Right ventricle myocardium inferior (tissue), 1 donor: ENCODE measurements at regions not wholly inside any gene's neighbourhood (a gene's known extent, or its start where the extent isn't known, plus 50 kb on each side); places are given as distances from the start of the nearest gene placed in this dataset.

ENCODE experiments used
- ATAC-seq: fragments of 200-7000 bp; cut with Tn5 transposase; one replicate; pipeline ENCODE4 v1.9.1; 2020; ENCODE audit warnings: mild to moderate bottlenecking, moderate library complexity
- DNase-seq: peaks from one replicate; pipeline ENCODE4 v3.0.0; 2021; ENCODE audit errors: missing footprints
- intact Hi-C: fragments of 100-400 bp; cut with DNase I; formaldehyde crosslinking; loops from one replicate; pipeline ENCODE4 v1.11.0; 2022
- donor health status: DM: no; HTN: yes; CAD: no; lungs with severe emphysema.

DNA sequence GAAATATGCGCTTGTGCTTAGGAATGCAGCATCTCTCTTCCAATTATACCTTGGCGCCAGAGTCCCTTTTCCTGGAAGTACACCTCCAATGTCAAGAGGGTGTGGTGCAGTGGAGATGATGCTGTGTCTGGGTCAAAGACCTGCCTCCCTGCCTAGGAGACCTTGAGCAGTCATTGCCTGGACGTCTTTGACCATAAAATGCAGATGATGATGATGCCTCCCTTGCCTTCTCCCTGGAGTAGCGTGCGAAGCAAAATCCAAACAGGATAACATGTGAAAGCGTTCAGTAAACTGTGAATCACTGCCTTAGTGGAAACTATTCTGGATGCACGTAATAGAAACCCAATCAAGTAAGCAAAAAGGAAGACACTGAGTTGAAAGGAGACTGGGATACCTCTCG, 97.4 kb upstream of the ARMC2 start:
- ATAC-seq (no peak), DNase-seq (no peak)
- intact Hi-C loops = no loop called here

DNA sequence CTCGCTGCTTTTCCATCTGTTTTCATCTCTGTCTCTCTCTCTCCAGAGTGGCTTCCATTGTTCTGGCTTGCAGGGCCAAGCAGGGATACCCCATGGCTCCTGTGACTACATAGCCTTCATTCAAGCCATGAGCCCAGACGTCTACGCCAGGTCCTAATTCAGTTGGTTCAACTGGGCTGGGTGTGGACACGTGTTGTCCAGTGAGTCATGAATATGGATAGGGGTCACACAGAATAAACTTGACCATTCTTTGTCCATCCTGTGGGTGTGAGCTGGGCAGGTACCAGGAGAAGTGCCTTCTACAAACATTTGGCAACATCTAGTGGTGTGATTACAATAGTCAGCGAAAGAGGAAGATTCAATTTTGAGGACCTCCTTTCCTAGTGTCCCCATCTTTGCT, 96.9 kb upstream of the ARMC2 start:
- no peak for DNase-seq
- no peak for ATAC-seq
- intact Hi-C loops = no loop called here

DNA sequence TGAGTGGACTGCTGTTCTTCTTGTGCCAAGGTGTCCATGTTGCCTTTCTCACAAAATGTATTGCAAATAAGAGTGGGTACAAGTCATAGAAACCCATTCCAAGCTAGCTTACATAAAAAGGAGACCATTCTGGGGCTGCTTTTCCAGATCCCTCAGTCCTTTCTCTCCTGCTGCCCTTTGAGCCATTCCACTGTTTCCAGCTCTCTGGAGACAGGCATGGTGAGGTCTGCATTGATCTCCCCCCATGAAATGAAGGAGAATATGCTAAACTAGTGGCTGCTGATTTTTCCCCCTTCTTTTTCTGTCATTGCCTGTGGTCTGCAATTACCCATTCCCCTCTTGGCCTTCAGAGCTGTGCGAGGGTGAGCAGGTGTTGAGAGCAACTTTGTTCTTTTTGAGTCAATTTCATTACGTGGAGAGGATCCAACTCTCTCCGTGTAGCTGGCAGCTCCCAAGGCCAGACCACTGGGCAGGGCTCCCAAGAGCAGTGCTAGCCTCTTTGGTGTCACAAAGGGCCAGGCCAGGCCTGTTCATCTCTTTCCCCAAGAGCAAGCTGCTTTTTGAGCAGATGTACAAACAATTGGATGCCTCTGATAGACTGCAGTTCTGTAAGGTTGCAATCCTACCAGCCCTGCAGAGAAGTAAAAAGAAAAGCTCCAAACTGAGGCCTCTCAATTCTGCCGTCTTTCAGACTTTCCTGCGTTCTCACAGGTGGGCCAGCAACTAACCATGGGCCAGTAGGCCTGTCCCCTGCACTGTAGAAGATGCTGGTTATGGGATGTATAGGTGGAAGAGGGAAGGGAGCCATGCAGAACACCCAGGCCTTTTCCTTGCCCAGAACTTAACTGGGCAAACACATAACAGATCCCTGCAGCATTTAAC, 96.1 kb upstream of the ARMC2 start:
- ATAC-seq = no peak
- DNase-seq = no peak
- intact Hi-C loops = no loop called here

DNA sequence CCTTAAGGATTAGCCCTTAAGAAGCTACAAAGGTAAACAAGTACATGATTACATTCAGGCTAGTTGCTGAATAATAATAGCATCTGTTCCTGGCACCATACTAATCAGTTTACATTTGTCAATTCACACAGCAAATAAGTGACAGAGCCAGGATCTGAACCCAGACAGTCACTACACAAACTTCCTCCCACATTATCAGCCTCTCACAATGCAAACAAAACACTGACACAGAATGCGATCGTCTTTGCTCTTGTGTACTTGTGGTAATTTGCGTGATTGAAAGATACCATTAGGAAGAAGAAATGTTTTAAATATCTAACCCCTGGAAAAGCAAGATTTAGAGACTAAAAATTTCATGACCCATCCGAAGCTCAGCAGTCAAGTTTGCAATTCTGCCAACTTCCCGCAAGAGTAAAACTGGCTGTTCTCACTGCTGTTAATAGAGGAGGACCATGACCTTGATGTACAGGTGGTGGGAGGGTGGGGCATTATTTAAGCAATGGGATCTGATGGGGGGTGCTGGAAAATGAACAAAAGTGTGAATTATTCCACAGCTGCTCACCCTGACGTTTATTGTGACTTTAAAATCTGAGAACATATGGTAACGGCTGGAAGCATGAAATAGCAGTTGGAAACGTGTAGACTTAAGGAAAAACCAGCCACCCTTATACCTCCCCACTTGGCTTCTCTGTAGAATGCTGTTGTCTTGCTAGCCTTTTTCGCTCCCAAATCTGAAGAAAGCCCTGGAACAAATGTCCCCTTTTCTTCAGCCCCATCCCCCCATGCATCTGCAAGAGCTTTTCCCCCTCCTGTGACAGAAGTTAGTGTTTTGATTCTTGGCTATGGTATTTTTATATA, 95.3 kb upstream of the ARMC2 start:
- intact Hi-C loops = no loop called here
- ATAC-seq = no peak
- no peak for DNase-seq

DNA sequence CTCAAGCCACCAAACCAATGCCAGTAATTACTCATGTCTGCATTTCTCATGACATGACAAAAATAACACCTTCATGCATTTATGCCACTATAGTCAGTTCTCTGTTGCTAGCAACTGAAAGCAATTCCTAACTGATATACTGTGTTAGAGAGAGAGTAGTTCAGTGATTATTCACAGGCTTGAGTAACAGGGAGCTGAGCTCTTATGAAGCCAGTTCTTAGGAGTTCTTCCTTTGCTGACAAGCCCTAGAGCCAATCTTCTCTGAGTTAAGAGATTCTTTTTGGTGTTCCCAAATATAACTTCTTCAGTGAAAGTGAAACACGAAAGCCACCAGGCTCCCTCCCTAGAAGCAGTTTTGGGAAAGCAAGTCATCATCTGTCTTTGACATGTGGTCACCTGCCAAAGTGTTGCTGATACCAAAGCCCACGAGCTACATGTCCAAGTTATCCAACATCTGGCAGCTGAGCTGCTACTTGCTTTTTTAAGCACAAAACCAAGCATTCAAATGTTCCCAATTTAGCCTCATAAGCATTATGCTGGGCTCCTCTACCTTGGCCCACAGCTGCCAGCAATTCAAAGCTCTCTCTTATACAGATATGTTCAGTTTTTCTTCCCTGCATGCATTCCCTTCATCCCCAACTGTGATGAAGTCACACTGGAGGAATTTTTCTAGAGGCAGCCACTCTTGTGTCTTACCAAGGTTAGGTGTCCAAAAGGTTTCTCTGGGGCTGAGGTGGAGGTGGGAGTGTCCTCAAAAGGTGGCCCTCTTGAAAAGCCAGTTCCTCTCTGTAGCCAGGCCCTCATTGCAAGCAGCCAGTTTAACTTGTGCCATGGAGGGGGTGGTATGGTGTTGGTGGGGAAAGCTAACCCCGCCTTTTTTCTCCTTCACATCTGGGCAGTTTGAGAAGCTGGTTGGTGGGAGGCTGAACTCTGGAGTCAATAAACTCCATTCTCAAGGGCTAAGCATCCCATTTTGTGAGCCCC, 92.7 kb upstream of the ARMC2 start:
- intact Hi-C loops = no loop called here
- peak; percentile 55 for ATAC-seq
- no peak for DNase-seq

DNA sequence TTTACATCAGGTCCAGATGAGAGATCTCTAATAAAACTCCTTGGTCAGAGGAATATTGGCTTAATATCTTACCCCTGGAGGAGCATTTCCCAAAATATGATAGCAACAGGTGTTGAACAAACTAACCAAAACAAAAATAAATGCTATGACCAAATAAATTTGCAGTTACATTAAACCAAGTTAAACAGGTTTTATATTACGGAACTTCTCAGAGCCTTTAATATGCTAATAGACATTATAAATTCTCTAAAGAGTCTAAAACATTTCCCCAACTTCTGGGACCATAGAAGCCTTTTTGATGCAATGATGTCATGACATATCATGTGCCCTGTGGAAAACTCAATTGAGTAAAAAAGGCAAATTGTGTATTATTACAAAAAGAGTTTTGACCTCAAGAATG, 90.9 kb upstream of the ARMC2 start:
- no peak for DNase-seq
- intact Hi-C loops = no loop called here
- ATAC-seq = no peak

DNA sequence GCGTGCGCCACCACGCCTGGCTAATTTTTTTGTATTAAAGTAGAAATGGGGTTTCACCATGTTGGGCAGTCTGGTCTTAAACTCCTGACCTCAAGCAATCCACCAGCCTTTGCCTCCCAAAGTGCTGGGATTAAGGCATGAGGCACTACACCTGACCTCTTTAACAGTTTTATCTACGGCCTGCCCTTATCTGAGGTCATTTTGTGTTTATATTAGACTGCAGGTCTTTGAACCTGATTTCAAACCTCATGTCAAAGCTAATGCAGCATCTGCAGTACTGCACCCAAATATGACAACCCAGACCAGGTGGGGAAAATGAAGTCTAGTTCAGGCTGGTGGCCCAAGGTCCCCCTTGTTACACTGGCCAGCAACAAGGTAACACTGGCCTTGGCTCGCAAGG, 89.3 kb upstream of the ARMC2 start:
- intact Hi-C loops = no loop called here
- no peak for ATAC-seq
- no peak for DNase-seq

DNA sequence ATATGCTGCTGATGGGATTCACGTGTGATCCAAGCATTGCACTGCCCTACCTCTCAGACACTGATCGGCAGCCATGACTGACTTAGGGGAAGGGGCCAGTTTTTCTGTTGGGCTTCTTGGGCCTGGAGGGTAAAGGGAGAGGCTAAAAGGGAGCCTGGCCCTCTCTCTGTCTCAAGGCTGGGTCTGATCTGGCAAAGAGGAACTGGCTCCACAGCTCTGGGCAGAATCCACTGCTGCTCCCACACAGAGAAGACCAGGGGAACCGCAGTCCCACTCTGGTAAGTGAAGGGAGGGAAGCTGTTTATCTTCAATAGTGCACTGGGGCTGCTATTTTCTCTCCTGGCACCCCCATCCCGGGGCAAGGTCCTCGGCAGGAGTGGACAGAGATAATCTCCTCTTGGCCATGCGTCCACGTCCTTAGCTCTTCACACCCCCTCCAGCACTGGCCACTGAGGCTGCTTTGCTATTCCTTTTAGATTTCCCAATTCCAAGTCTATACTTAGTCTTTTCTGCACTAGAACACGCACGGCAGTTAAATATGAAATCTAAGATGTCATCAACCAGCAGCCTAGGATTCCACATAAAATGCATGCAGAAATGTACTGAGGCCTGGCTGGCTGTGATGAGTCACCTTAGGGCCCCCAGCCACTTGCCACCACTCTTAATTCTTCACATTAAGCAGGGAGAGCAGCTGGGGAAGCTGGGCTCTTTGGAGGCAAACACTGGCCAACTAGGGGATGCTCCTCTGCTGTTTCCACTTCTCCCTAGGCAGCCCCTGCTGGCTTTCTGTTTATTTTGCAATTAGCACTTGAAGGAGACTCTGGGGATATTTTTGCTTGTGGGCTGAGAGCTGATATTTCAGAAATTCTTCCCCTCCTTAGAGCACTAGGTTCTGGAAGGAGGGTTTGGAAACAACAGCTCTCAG, 87.8 kb upstream of the ARMC2 start:
- peak; percentile 34 for ATAC-seq
- intact Hi-C loops = no loop called here
- DNase-seq = no peak

DNA sequence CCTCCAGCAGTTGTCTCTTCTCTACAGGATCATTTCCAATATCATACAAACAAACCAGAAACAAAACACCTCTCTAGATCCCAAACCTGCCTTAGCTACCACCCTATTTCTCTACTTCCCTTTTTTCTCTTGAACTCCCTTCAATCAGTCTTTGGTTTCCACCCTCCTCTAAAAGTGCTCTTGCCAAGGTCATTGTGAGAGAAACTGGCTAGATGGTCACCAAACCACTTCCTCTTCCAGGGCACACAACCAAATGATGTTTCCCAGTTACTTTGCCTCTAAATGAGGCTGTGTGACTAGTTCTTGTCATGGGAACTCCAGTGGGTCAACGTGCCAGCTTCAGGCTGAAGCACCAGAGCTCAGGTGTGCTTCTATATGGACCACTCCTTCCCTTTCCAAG, 85.8 kb upstream of the ARMC2 start:
- no peak for DNase-seq
- ATAC-seq = no peak
- intact Hi-C loops = no loop called here

DNA sequence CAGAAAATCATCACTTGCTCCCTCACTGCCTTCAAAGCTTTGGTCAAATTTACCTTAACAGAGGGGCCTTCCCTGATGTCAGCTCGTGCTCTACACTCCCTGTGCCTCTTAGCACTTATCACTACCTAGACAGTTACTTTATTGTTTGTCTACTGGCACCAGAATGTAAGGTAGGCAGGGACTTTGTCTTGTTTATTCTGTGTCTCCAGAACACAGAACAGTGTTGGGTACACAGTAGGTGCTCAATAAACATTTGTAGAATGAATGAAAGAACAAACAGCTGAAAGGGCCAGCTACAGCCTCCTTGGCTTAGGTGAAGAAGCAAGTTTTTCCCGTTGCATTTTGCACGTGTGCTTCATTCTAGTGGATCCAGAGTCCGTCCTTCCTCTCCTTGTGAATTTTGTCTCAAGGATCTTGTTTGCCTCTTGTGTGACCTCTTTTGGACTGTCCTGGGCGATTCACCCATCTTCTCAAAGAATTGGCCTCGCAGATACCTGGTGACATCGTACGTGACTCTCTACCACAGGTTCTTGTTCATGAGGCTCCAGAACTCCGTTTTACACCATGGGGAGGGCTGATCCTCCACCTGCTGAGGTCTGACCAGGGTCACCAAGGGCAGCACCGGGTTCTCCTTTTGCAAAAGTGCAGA, 84.2 kb upstream of the ARMC2 start:
- ATAC-seq (no peak), DNase-seq (no peak)
- intact Hi-C loops = no loop called here

DNA sequence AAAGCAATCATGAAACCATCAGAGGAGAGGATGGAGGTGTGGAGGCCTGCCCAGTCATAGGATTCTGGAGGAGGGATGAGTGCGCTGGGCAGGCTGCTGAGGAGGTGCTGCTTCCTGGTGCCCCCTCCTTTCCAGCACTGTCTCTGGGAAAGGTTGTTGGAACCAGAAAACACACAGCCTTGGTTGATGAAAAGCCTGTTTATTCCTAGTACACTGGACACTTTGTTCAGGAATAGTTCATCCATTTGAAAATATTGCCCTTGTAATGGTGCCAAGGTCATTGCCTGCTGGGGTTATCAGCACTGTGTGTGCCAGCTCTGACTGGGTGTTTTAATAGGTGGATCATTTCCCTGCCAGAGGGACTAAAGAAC, 83.7 kb upstream of the ARMC2 start:
- peak; percentile 47 for ATAC-seq
- intact Hi-C loops = no loop called here
- DNase-seq = no peak

DNA sequence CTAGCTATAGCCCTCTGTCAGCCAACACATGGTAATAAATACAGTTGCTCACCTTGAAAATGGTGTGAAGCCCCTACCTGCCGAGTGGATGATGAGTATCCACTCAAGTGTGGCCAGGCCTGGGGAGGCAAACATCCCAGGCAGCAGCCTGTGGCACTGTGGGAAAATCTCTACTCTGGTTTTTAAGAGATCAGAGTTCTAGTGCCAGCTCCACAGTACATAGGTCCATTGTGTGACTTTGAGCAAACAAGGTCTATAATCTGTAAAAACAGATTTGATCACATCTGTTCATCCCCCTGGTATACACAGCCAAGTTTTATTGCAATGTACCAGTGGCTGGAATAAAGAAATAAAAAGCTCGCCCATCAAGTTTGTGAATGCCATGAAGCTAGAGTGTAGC, 82.7 kb upstream of the ARMC2 start:
- ATAC-seq = no peak
- intact Hi-C loops = no loop called here

DNA sequence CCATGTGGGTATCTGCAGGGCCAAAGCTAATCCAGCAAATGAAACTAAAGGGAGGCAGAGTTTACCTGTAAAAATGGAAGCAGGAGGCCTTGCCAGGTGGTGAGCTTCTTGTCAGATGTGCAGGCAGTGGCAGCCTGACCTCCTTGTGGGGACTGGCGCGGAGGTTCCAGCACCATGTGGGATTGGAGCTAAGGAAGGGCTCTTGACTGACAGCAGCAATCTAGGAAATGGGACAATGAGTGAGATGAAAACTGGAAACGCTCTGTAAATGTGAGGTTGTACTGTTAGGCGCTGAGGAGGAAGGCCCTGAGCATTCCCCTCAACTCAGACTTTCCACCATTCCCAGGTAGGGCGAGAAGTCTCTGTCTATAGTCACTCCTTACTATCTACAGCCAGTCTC, 81.8 kb upstream of the ARMC2 start:
- ATAC-seq = no peak
- intact Hi-C loops = no loop called here
- DNase-seq = no peak

More for the DNA sequence above, 82.7 kb upstream of the ARMC2 start:
- no peak for DNase-seq

DNA sequence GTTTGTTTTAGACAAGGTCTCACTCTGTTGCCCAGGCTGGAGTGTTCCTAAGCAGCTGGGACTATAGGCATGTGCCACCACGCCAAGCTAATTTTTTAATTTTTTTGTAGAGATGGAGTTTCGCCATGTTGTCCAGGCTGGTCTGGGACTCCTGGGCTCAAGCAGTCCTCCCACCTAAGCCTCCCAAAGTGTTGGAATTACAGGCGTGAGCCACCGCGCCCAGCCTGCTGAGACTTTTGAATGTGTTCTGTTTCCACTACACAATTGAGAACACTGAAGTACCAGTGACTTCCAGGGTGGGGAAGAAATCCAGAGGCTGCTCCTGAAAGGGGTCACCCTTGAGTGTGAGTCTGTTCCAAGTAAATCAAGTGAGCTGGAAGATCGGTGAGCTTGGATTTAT, 81.3 kb upstream of the ARMC2 start:
- DNase-seq (no peak), ATAC-seq (no peak)
- intact Hi-C loops = no loop called here

DNA sequence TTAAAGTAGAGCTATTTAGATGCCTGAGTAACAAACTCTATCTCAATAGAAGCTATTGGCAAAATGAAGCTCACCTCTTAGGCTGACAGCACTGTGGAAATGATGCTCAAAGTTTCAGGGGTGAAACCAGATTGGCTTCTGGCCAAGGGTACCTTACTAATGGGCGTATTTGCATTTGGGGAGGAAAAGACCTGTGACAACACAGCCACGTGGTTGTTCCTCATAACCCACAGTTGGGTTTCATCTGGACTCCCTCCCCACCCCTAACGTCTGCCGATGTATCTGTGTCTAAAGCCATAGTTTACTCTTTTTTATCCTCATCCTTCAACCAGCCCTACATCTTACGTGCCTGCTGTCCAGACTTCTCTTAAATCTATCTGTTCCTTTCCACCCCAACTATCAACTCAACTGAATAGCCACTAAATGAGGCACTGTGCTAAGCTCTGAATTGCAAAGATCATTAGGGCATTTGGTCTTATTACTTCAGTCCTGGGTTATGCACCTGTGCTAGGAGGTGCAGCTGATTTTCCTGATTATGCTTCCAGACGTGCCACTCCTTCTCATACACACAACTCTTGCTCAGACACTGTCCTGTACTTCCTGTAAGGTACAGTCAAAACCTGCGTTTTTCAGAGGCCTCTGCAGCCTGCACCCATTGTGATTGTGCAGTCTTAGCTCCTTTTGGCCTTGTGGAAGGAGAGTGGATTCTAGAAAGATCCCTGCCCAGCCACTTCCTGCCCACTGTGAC, 80.6 kb upstream of the ARMC2 start:
- DNase-seq = no peak
- no peak for ATAC-seq
- intact Hi-C loops = no loop called here

DNA sequence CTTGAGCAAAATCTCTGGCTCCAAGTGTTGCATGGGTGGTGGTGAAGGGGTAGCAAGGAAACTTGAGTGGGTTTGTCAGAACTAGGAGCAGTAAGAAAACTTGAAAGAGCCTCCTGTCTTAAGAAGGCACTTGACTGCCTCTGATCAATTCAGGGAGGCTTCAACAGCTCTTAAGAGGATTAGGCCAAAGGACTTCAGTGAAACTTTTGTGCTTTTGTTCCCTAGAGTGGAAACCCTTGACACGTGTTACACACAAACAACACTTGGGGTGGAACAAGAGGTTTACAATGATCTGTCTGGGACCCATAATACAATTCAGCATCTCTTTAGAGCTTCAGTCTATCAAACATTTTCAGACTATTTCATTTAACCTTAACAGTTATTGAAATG, 80.1 kb upstream of the ARMC2 start:
- no peak for ATAC-seq
- intact Hi-C loops = no loop called here
- no peak for DNase-seq
